ENCODE measurements at regions not wholly inside any gene's neighbourhood (a gene's known extent, or its start where the extent isn't known, plus 50 kb on each side); places are given as distances from the start of the nearest gene placed in this dataset.

GRCh38 chr1:227395426-227396028, 77.2 kb upstream of the CDC42BPA start:
- BruUV-seq (replicated peaks) = no TSS peak
- CTCF ChIA-PET = no interaction called here
- TF ChIP-seq CTCF (IDR thresholded peaks at IDR 0.05; ENCODE audit: unreplicated experiment) = no peak
- H3K27ac Mint-ChIP-seq (ENCODE audit: unreplicated experiment) = peak overlapping the region; percentile 37
- no peak overlapping the region for H3K4me3 Mint-ChIP-seq (ENCODE audit: low read depth, unreplicated experiment)
- H3K4me1 Mint-ChIP-seq (ENCODE audit: low read depth, unreplicated experiment) = peaks cover 39% of the 10 kb centered on the region
- peaks cover 4% of the 10 kb centered on the region for H3K36me3 Mint-ChIP-seq (ENCODE audit: insufficient read depth, unreplicated experiment)
- no peaks in the 10 kb centered on the region for H3K9me3 Mint-ChIP-seq (ENCODE audit: low read depth, unreplicated experiment)
- intact Hi-C loops (cut with micrococcal nuclease; ENCODE audit: unreplicated experiment) = no loop called here
- no peaks in the 10 kb centered on the region for H3K27me3 Mint-ChIP-seq (ENCODE audit: unreplicated experiment)
- no peak for DNase-seq

GRCh38 chr1:227392984-227393764, 74.9 kb upstream of the CDC42BPA start:
- CTCF ChIA-PET = no interaction called here
- Mint-ChIP-seq H3K36me3 (ENCODE audit: insufficient read depth, unreplicated experiment) (peaks cover 4% of the 10 kb centered on the region), H3K27me3 (ENCODE audit: unreplicated experiment) (no peaks in the 10 kb centered on the region), H3K4me1 (ENCODE audit: low read depth, unreplicated experiment) (peaks cover 48% of the 10 kb centered on the region), H3K27ac (ENCODE audit: unreplicated experiment) (no peak overlapping the region), H3K4me3 (ENCODE audit: low read depth, unreplicated experiment) (no peak overlapping the region), H3K9me3 (ENCODE audit: low read depth, unreplicated experiment) (no peaks in the 10 kb centered on the region)
- no TSS peak for BruUV-seq (replicated peaks)
- no peak for TF ChIP-seq CTCF (IDR thresholded peaks at IDR 0.05; ENCODE audit: unreplicated experiment)
- intact Hi-C loops (cut with micrococcal nuclease; ENCODE audit: unreplicated experiment) = no loop called here
- DNase-seq = no peak

- no peak for TF ChIP-seq CTCF (IDR thresholded peaks at IDR 0.05; ENCODE audit: unreplicated experiment)
- no peaks in the 10 kb centered on the region for H3K9me3 Mint-ChIP-seq (ENCODE audit: low read depth, unreplicated experiment)
- CTCF ChIA-PET = interaction anchor here (1.0 kb wide), 1 partner anchor 13 kb away, joined by 5 read pairs; no protein-coding TSS in a partner anchor
- peaks cover 39% of the 10 kb centered on the region for H3K4me1 Mint-ChIP-seq (ENCODE audit: low read depth, unreplicated experiment)
- no peak for DNase-seq
- no peak overlapping the region for H3K4me3 Mint-ChIP-seq (ENCODE audit: low read depth, unreplicated experiment)
- intact Hi-C loops (cut with micrococcal nuclease; ENCODE audit: unreplicated experiment) = no loop called here
- H3K36me3 Mint-ChIP-seq (ENCODE audit: insufficient read depth, unreplicated experiment) = peaks cover 4% of the 10 kb centered on the region
- H3K27ac Mint-ChIP-seq (ENCODE audit: unreplicated experiment) = no peak overlapping the region
- H3K27me3 Mint-ChIP-seq (ENCODE audit: unreplicated experiment) = no peaks in the 10 kb centered on the region
- no TSS peak for BruUV-seq (replicated peaks)
Measured at GRCh38 chr1:227391879-227392278, 73.6 kb upstream of the CDC42BPA start.

GRCh38 chr1:227391211-227391610, 72.9 kb upstream of the CDC42BPA start:
- Mint-ChIP-seq H3K4me1 (ENCODE audit: low read depth, unreplicated experiment) (peaks cover 32% of the 10 kb centered on the region), H3K36me3 (ENCODE audit: insufficient read depth, unreplicated experiment) (peaks cover 4% of the 10 kb centered on the region), H3K27ac (ENCODE audit: unreplicated experiment) (no peak overlapping the region), H3K9me3 (ENCODE audit: low read depth, unreplicated experiment) (no peaks in the 10 kb centered on the region), H3K27me3 (ENCODE audit: unreplicated experiment) (no peaks in the 10 kb centered on the region), H3K4me3 (ENCODE audit: low read depth, unreplicated experiment) (no peak overlapping the region)
- TF ChIP-seq CTCF (IDR thresholded peaks at IDR 0.05; ENCODE audit: unreplicated experiment) = no peak
- intact Hi-C loops (cut with micrococcal nuclease; ENCODE audit: unreplicated experiment) = no loop called here
- BruUV-seq (replicated peaks) = no TSS peak
- CTCF ChIA-PET = interaction anchor here (1.0 kb wide), 1 partner anchor 13 kb away, joined by 5 read pairs; no protein-coding TSS in a partner anchor
- no peak for DNase-seq
